GM18861 (cell line): ENCODE measurements at regions not wholly inside any gene's neighbourhood (a gene's known extent, or its start where the extent isn't known, plus 50 kb on each side); places are given as distances from the start of the nearest gene placed in this dataset.

Experiments
- ATAC-seq: cut with Tn5 transposase; IDR thresholded peaks from one replicate; pipeline ENCODE4 v1.9.1; 2021; ENCODE audit not compliant: unreplicated experiment

- ATAC-seq, result no peak
Measured at GRCh38 chr1:172883387-172883791, 167.4 kb downstream of the TNFSF18 start.

GRCh38 chr1:172883844-172884243, 166.9 kb downstream of the TNFSF18 start:
- no peak for ATAC-seq

- no peak for ATAC-seq
Measured at GRCh38 chr1:172885411-172885810, 165.3 kb downstream of the TNFSF18 start.

GRCh38 chr1:172885971-172886370, 164.8 kb downstream of the TNFSF18 start:
- no peak for ATAC-seq

DNA sequence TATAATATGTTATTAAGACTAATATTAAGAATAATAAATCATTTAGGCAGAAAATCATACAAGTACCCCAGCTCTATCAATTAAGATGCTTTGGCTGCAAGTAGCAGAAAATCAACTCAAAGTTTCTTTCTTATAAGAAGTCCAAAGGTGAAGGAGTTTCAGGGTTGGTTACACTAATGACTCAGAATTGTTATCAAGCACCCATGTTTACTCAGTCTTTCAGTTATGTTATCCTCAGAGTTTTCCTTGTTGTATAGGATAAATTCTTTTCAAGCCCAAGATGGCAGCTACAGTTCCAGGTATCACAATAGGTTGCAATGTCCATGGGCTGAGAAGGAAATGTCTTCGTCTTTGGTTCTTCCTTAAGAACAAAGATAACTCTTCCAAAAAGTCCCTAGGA, 163.6 kb downstream of the TNFSF18 start:
- ATAC-seq, result no peak

GRCh38 chr1:172893146-172893841, 157.4 kb downstream of the TNFSF18 start:
- no peak for ATAC-seq

DNA sequence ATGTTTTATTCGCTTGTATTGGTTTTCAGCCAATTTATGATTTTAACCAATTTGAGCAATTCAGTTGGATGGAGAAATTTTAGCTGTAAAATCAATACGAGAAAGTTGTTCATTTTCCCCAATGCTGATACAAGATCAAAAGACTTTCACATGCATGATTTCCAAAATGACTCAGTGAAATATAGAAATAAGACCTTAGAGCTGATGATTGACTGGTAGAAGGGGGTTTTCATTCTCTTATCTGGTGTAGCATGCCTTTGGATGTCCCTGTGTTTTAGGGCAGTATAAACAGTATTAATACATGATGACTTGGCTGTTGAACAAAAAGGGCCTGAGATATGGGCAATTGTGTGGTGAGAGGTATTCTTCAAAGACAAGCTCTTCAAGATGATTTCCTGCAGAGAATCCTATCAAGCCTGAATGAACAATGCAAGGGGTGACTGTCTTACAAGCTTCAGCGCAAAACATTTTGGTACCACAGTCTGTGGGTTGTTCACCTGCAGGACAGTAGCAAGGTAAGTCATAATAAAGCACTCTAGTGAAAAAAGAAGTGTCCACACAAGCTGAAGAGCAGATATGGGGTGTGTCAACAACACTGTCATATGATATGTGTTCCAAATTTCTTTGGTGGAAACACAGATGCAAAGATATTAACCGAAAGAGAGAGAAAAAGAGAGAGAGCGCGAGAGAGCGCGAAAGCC, 156.2 kb downstream of the TNFSF18 start:
- ATAC-seq, result no peak

DNA sequence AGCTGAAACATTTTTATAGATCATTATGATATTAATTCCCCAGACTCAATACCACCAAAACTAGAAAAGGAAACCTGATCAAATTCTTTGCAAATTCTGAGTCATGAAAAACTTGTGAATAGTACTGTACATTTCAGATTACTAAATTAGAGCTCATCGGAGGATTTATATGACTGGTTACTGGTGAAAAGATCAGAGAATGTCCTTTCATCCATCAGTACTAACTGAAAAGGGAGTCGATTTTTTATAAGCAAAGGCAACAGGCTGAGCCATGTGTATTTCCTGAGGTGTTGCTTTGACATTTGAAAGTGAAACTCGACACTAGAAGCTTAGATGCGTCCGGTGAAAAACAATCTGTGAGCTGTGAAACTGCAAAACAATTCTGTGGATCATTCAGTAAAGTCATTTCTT, 155.7 kb downstream of the TNFSF18 start:
- no peak for ATAC-seq

DNA sequence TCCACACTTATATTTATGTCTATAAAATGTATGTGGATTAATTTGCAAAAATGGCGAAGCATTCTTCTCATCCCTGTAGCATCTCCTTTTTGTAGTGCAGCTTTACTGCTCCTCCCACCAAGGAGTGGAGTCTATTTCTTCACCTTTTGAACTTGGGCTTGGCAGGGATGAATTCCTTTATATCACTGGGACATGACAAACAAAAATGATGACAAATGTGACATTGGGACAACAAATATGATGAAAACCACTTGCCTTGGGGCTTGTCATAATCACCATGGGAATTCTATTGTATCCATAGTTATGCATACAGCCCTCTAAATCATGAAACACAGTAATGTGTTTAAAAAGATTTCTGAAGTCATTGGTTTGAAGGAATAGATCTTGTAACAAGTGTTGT, 155.0 kb downstream of the TNFSF18 start:
- no peak for ATAC-seq

- no peak for ATAC-seq
Measured at GRCh38 chr1:172897738-172898137, 153.0 kb downstream of the TNFSF18 start.

DNA sequence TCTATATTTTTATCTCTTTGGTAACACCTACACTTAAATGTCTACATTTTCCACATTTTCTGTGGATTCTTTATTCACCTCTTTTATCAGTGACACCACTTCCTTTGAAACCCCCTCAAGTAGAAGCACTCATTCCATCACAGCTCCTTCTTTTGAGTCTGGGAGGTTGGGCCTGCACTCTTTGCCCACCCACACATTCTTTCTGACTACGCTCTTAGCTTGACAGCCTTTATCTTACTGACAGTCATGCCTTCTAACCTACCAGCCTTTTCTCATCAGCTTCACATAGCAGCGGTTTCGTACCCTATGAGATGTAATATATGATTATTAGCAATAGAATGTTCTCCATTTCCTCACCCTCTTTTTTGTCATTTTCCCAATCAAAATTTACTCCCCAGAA, 151.9 kb downstream of the TNFSF18 start:
- no peak for ATAC-seq

GRCh38 chr1:172900376-172900997, 150.3 kb downstream of the TNFSF18 start:
- no peak for ATAC-seq

GRCh38 chr1:172902200-172902599, 148.5 kb downstream of the TNFSF18 start:
- ATAC-seq, result no peak

- ATAC-seq, result no peak
Measured at GRCh38 chr1:172902861-172903381, 147.8 kb downstream of the TNFSF18 start.

GRCh38 chr1:172903581-172904220, 147.0 kb downstream of the TNFSF18 start:
- no peak for ATAC-seq

DNA sequence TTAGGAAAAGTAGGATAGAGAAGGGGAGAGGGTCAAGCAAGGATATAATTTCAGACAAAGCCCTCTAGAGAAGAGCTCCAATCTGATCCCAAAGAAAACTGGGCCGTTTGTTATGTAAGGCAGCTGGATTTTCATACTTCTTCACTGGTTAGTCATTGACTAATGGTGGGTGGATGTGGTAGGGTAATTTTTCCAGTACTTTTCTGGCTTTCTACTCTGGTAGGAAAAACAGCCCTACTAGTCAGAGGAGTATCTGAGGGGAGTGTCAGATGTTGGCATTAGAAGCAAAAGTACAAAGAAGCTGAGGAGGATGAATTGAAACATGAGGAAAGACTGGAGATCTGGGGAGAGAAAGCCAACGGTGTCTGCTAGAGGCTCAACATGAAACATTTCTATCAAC, 145.3 kb downstream of the TNFSF18 start:
- ATAC-seq, result no peak

DNA sequence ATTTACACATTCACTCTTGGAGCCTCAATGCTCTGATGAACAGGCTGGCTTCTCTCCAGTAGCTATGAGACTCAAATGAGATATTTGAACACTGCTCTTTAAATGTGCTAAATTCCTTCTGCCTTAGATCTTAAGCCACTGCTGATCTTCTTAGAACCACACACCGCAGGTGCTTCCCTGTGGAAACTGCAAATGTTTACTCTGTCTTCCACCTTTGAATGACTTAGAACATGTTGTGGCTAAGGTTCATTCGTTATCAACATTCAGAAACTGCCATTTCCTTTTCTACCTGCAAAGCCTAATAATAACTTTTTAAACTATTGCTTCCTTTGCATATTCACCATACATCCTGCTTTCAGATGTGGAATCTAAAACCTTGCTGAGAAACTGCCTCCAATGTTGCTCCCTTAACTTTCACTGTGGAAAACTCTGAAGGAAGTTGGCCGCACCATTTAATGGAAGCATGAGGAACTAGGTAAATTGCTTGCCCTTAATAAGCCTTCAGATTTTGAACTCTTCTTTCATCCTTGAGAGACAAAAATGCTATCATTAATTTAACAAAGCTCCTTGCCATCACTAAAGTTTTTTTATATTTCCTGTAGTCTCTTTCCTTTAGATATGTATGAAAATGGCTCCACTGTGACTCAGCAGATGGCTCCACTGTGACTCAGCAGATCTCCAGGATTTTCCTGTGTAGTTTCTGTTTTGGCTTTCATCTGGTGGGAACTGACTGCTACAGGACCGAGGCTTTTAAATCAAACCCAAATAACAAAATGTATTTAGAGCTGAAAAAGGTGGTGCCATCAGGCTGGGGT, 143.8 kb downstream of the TNFSF18 start:
- ATAC-seq, result no peak

- ATAC-seq, result no peak
Measured at GRCh38 chr1:172907834-172908326, 142.9 kb downstream of the TNFSF18 start.

- ATAC-seq, result no peak
Measured at GRCh38 chr1:172909606-172910326, 141.0 kb downstream of the TNFSF18 start.

DNA sequence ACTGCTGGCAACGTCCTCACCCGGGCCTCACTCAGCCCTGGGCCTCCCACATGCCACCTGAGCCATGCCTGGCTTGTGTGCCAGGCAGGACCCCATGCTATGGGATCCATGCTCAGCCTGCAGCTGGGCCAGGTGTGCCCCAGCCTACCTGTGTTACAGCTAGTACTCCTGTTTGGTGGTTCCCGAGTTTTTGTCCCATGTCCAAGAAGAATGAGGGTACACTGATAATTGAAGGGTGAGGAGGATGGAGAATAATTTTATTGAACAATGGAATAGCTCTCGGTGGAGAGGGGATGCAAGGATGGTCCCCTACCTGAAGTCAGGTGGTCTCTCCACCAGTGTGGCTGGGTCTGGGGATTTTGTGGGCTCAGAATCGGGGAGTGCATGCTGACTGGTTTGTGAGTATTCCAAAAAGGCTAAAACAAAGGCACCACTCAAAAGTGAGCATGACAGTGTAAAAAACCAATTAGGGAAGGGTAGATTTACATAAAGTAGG, 137.9 kb downstream of the TNFSF18 start:
- no peak for ATAC-seq
